GM12878 (cell line): ENCODE measurements at regions not wholly inside any gene's neighbourhood (a gene's known extent, or its start where the extent isn't known, plus 50 kb on each side); places are given as distances from the start of the nearest gene placed in this dataset.

ENCODE experiments used
- ATAC-seq: fragments of 200-7000 bp; cut with Tn5 transposase; 3 replicates; pipeline ENCODE4 v1.9.1; 2020; ENCODE audit warnings: mild to moderate bottlenecking, moderate library complexity
- BruUV-seq: library from RNA; stranded (reverse); fragments of 400-500 nt; replicated peaks from 2 replicates; lab custom pipeline; 2021; lab: Mats Ljungman, UMichigan
- CTCF ChIA-PET: fragments of 300-600 bp; sonication (Branson Sonifier 250); formaldehyde crosslinking; extraction: SDS; loops from one replicate; lab custom pipeline; 2021; ENCODE audit warnings: inconsistent platforms; lab: Yijun Ruan, JAX
- POLR2A ChIA-PET: fragments of 350-600 bp; formaldehyde crosslinking; extraction: SDS; loops from one replicate; lab custom pipeline; 2021; ENCODE audit warnings: inconsistent platforms; lab: Charles Lee
- RAD21 ChIA-PET: fragments of 300-600 bp; sonication (Branson Sonifier 250); formaldehyde crosslinking; loops from one replicate; lab custom pipeline; 2023; ENCODE audit warnings: antibody characterized with exemption; ENCODE audit not compliant: unreplicated experiment; lab: Charles Lee
- SMC1A ChIA-PET: fragments of 300-600 bp; sonication (Branson Sonifier 250); formaldehyde crosslinking; loops from one replicate; lab custom pipeline; 2023; ENCODE audit not compliant: unreplicated experiment, uncharacterized antibody; lab: Charles Lee
- DNase-seq: peaks from one replicate; pipeline ENCODE4 v3.0.0-alpha.2; 2011; ENCODE audit warnings: low read depth, low spot score
- FAIRE-seq: peaks from 3 replicates; lab custom pipeline; 2011; peaks lifted over from hg19 to GRCh38; lab: Jason Lieb, UNC
- H2AFZ ChIP-seq: 2 replicates; pipeline ENCODE4 v1.6.0; 2011; ENCODE audit warnings: low read depth, low read length, control low read depth; ENCODE audit not compliant: control insufficient read depth
- H3K27ac ChIP-seq: 2 replicates; pipeline ENCODE4 v1.5.1; 2011; ENCODE audit warnings: control low read depth; ENCODE audit not compliant: control insufficient read depth, insufficient read depth
- H3K27me3 ChIP-seq, 2 experiments: replicated peaks in 1 of 2; 2 replicates each; pipeline versions ENCODE4 v1.6.0 to v1.6.1; 2011; ENCODE audit warnings: low read length in 1 of 2; ENCODE audit not compliant: control insufficient read depth in 2 of 2, insufficient read depth in 2 of 2
- H3K36me3 ChIP-seq, 2 experiments: 2 replicates each; pipeline ENCODE4 v1.5.1; 2011; ENCODE audit warnings: low read length in 1 of 2; ENCODE audit not compliant: control insufficient read depth in 2 of 2, insufficient read depth in 2 of 2
- H3K4me1 ChIP-seq: 2 replicates; pipeline ENCODE4 v1.6.1; 2011; ENCODE audit warnings: mild to moderate bottlenecking, low read length, moderate library complexity, mixed read lengths; ENCODE audit not compliant: control insufficient read depth, insufficient read depth
- H3K4me2 ChIP-seq: 2 replicates; pipeline ENCODE4 v1.6.0; 2011; ENCODE audit warnings: control low read depth; ENCODE audit not compliant: control insufficient read depth, insufficient read depth
- H3K4me3 ChIP-seq: fragments of 200-600 bp; sonication (generic); 2 replicates; pipeline ENCODE4 v1.5.1; 2016
- H3K79me2 ChIP-seq: 2 replicates; pipeline ENCODE4 v1.6.0; 2011; ENCODE audit warnings: low read length; ENCODE audit not compliant: control insufficient read depth, insufficient read depth
- H3K9ac ChIP-seq: 2 replicates; pipeline ENCODE4 v1.8.0; 2011; ENCODE audit warnings: low read length, control low read depth, mixed read lengths; ENCODE audit not compliant: control insufficient read depth, insufficient read depth
- H3K9me3 ChIP-seq: replicated peaks from 3 replicates; pipeline ENCODE4 v1.5.1; 2011; ENCODE audit warnings: mild to moderate bottlenecking, low read length; ENCODE audit not compliant: control insufficient read depth, insufficient read depth
- H4K20me1 ChIP-seq: 2 replicates; pipeline ENCODE4 v1.6.0; 2011; ENCODE audit not compliant: control insufficient read depth, insufficient read depth
- CBX3 ChIP-seq: fragments of 200-600 bp; sonication (generic); IDR thresholded peaks from 2 replicates; pipeline ENCODE4 v1.6.1; 2016; ENCODE audit warnings: low read depth, borderline replicate concordance
- IRF4 ChIP-seq: IDR thresholded peaks from 2 replicates; pipeline ENCODE4 v1.6.1; 2011; ENCODE audit warnings: low read depth, low read length
- JUNB ChIP-seq: IDR thresholded peaks from 2 replicates; pipeline ENCODE4 v1.6.1; 2016; ENCODE audit warnings: antibody characterized with exemption, mild to moderate bottlenecking
- KAT2A ChIP-seq: conservative IDR thresholded peaks from 2 replicates; pipeline ENCODE4 v1.6.1; 2011; ENCODE audit warnings: low read depth, low read length; ENCODE audit not compliant: control insufficient read depth
- NR2C1 ChIP-seq: fragments of 450-650 bp; IDR thresholded peaks from 2 replicates; pipeline ENCODE4 v1.6.1; 2017; ENCODE audit warnings: antibody characterized with exemption, mild to moderate bottlenecking, moderate library complexity
- RAD21 ChIP-seq: IDR thresholded peaks from 2 replicates; pipeline ENCODE4 v1.6.1; 2011; ENCODE audit warnings: mild to moderate bottlenecking, low read depth, low read length, moderate library complexity; ENCODE audit not compliant: insufficient read depth
- SMARCA5 ChIP-seq: fragments of 450-650 bp; IDR thresholded peaks from 2 replicates; pipeline ENCODE4 v1.6.1; 2017; ENCODE audit warnings: mild to moderate bottlenecking
- YBX1 ChIP-seq: fragments of 450-650 bp; IDR thresholded peaks from 2 replicates; pipeline ENCODE4 v1.6.1; 2016; ENCODE audit warnings: antibody characterized with exemption
- WGBS: methylation state at CpG from one replicate; pipeline ENCODE4 v1.1.6; 2016; ENCODE audit warnings: low lambda C conversion rate; ENCODE audit not compliant: insufficient replicate concordance, insufficient coverage; ENCODE audit errors: missing lambda C conversion rate; 5-methylcytosine and 5-hydroxymethylcytosine counted together
- in situ Hi-C: fragments of 300-500 bp; cut with MboI; formaldehyde crosslinking; loops from 9 replicates; pipeline ENCODE4 v1.14.3; 2018; ENCODE audit warnings: mixed read lengths
- intact Hi-C: fragments of 100-400 bp; cut with micrococcal nuclease; formaldehyde crosslinking; loops from one replicate; pipeline ENCODE4 v1.14.2; 2022; ENCODE audit not compliant: unreplicated experiment
- TF ChIP-seq, protein P1 (sequence below): IDR thresholded peaks from 2 replicates; pipeline ENCODE4 v1.6.1; 2012; ENCODE audit warnings: low read length, inconsistent platforms
- TF ChIP-seq, protein P2 (sequence below): fragments of 450-650 bp; IDR thresholded peaks from 2 replicates; pipeline ENCODE4 v1.6.1; 2017; ENCODE audit warnings: antibody characterized with exemption, mild to moderate bottlenecking, moderate library complexity
- TF ChIP-seq, protein P3 (sequence below): fragments of 450-650 bp; IDR thresholded peaks from 2 replicates; pipeline ENCODE4 v1.6.1; 2018; ENCODE audit warnings: mild to moderate bottlenecking, low read depth, moderate library complexity; ENCODE audit not compliant: partially characterized antibody
- TF ChIP-seq, protein P4 (sequence below): fragments of 450-650 bp; IDR thresholded peaks from 2 replicates; pipeline ENCODE4 v1.6.1; 2016; ENCODE audit warnings: mild to moderate bottlenecking, moderate library complexity, borderline replicate concordance
- TF ChIP-seq, protein P5 (sequence below): IDR thresholded peaks from 2 replicates; pipeline ENCODE4 v1.6.1; 2011; ENCODE audit warnings: borderline replicate concordance, low read depth, mild to moderate bottlenecking, moderate library complexity, mixed read lengths, low read length; ENCODE audit not compliant: insufficient read depth; ENCODE audit errors: extremely low read length

DNA sequence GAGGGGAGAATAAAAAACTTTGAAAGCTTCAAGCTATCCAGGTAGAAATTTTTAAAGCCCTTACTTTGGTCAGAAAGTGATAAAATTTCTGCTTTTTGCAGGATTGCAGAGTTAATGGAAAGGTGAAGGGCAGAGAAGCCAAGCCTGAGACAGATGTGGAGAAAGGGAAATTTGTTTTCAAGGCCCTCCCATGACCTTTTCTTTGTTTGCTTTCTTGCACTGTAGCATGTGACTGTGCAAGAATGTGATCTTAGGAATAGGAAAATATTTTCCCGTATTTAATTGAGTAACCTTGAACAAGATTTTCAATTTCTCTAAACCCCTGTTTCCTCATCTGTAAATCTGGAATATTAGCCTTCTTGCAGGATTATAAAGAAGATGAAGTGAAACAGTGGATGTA, 307.2 kb downstream of the PPARGC1A start:
- H3K27ac ChIP-seq: no peak overlapping the region
- TF ChIP-seq, protein P1, sequence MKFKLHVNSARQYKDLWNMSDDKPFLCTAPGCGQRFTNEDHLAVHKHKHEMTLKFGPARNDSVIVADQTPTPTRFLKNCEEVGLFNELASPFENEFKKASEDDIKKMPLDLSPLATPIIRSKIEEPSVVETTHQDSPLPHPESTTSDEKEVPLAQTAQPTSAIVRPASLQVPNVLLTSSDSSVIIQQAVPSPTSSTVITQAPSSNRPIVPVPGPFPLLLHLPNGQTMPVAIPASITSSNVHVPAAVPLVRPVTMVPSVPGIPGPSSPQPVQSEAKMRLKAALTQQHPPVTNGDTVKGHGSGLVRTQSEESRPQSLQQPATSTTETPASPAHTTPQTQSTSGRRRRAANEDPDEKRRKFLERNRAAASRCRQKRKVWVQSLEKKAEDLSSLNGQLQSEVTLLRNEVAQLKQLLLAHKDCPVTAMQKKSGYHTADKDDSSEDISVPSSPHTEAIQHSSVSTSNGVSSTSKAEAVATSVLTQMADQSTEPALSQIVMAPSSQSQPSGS: no peak
- no peak for TF ChIP-seq IRF4
- TF ChIP-seq SMARCA5: no peak
- TF ChIP-seq NR2C1: no peak
- TF ChIP-seq, protein P2, sequence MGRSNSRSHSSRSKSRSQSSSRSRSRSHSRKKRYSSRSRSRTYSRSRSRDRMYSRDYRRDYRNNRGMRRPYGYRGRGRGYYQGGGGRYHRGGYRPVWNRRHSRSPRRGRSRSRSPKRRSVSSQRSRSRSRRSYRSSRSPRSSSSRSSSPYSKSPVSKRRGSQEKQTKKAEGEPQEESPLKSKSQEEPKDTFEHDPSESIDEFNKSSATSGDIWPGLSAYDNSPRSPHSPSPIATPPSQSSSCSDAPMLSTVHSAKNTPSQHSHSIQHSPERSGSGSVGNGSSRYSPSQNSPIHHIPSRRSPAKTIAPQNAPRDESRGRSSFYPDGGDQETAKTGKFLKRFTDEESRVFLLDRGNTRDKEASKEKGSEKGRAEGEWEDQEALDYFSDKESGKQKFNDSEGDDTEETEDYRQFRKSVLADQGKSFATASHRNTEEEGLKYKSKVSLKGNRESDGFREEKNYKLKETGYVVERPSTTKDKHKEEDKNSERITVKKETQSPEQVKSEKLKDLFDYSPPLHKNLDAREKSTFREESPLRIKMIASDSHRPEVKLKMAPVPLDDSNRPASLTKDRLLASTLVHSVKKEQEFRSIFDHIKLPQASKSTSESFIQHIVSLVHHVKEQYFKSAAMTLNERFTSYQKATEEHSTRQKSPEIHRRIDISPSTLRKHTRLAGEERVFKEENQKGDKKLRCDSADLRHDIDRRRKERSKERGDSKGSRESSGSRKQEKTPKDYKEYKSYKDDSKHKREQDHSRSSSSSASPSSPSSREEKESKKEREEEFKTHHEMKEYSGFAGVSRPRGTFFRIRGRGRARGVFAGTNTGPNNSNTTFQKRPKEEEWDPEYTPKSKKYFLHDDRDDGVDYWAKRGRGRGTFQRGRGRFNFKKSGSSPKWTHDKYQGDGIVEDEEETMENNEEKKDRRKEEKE: no peak
- no peak for TF ChIP-seq YBX1
- no peak for TF ChIP-seq CBX3
- TF ChIP-seq, protein P3, sequence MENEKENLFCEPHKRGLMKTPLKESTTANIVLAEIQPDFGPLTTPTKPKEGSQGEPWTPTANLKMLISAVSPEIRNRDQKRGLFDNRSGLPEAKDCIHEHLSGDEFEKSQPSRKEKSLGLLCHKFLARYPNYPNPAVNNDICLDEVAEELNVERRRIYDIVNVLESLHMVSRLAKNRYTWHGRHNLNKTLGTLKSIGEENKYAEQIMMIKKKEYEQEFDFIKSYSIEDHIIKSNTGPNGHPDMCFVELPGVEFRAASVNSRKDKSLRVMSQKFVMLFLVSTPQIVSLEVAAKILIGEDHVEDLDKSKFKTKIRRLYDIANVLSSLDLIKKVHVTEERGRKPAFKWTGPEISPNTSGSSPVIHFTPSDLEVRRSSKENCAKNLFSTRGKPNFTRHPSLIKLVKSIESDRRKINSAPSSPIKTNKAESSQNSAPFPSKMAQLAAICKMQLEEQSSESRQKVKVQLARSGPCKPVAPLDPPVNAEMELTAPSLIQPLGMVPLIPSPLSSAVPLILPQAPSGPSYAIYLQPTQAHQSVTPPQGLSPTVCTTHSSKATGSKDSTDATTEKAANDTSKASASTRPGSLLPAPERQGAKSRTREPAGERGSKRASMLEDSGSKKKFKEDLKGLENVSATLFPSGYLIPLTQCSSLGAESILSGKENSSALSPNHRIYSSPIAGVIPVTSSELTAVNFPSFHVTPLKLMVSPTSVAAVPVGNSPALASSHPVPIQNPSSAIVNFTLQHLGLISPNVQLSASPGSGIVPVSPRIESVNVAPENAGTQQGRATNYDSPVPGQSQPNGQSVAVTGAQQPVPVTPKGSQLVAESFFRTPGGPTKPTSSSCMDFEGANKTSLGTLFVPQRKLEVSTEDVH: no peak
- no peak for TF ChIP-seq RAD21
- no peak for TF ChIP-seq JUNB
- TF ChIP-seq, protein P4, sequence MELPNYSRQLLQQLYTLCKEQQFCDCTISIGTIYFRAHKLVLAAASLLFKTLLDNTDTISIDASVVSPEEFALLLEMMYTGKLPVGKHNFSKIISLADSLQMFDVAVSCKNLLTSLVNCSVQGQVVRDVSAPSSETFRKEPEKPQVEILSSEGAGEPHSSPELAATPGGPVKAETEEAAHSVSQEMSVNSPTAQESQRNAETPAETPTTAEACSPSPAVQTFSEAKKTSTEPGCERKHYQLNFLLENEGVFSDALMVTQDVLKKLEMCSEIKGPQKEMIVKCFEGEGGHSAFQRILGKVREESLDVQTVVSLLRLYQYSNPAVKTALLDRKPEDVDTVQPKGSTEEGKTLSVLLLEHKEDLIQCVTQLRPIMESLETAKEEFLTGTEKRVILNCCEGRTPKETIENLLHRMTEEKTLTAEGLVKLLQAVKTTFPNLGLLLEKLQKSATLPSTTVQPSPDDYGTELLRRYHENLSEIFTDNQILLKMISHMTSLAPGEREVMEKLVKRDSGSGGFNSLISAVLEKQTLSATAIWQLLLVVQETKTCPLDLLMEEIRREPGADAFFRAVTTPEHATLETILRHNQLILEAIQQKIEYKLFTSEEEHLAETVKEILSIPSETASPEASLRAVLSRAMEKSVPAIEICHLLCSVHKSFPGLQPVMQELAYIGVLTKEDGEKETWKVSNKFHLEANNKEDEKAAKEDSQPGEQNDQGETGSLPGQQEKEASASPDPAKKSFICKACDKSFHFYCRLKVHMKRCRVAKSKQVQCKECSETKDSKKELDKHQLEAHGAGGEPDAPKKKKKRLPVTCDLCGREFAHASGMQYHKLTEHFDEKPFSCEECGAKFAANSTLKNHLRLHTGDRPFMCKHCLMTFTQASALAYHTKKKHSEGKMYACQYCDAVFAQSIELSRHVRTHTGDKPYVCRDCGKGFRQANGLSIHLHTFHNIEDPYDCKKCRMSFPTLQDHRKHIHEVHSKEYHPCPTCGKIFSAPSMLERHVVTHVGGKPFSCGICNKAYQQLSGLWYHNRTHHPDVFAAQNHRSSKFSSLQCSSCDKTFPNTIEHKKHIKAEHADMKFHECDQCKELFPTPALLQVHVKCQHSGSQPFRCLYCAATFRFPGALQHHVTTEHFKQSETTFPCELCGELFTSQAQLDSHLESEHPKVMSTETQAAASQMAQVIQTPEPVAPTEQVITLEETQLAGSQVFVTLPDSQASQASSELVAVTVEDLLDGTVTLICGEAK: no peak
- no peak for TF ChIP-seq KAT2A
- TF ChIP-seq, protein P5, sequence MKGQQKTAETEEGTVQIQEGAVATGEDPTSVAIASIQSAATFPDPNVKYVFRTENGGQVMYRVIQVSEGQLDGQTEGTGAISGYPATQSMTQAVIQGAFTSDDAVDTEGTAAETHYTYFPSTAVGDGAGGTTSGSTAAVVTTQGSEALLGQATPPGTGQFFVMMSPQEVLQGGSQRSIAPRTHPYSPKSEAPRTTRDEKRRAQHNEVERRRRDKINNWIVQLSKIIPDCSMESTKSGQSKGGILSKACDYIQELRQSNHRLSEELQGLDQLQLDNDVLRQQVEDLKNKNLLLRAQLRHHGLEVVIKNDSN: no peak

More for the DNA sequence above, 307.2 kb downstream of the PPARGC1A start:
- DNase-seq (no peak), ATAC-seq (no peak), FAIRE-seq (no peak)
- ChIA-PET RAD21 (no interaction called here), SMC1A (interaction anchor here (1.5 kb wide), 1 partner anchor 14 kb away, joined by 4 read pairs; no protein-coding TSS in a partner anchor), POLR2A (no interaction called here), CTCF (interaction anchor here (0.6 to 1.4 kb wide), 2 partner anchors 8 to 31 kb away, joined by 3 to 4 read pairs; no protein-coding TSS in a partner anchor)
- Histone ChIP-seq H2AFZ (no peak overlapping the region), H4K20me1 (no peaks in the 10 kb centered on the region), H3K4me3 (no peak overlapping the region), H3K9me3 (no peaks in the 10 kb centered on the region), H3K36me3 (no peaks in the 10 kb centered on the region), H3K4me1 (no peaks in the 10 kb centered on the region), H3K79me2 (no peaks in the 10 kb centered on the region), H3K27me3 (no peaks in the 10 kb centered on the region), H3K9ac (no peak overlapping the region), H3K4me2 (no peak overlapping the region)
- intact Hi-C loops (no loop called here), in situ Hi-C loops (no loop called here)
- BruUV-seq: no TSS peak
- WGBS: 0% methylated on average over 1 of the region's 1 CpG
